Fibroblast of skin of left biceps (primary cell): ENCODE measurements at regions not wholly inside any gene's neighbourhood (a gene's known extent, or its start where the extent isn't known, plus 50 kb on each side); places are given as distances from the start of the nearest gene placed in this dataset.

Source experiments
- DNase-seq, 2 experiments: peaks; one replicate each; pipeline ENCODE4 v3.0.0-alpha.2; 2013; ENCODE audit warnings: low read depth in 2 of 2

DNA sequence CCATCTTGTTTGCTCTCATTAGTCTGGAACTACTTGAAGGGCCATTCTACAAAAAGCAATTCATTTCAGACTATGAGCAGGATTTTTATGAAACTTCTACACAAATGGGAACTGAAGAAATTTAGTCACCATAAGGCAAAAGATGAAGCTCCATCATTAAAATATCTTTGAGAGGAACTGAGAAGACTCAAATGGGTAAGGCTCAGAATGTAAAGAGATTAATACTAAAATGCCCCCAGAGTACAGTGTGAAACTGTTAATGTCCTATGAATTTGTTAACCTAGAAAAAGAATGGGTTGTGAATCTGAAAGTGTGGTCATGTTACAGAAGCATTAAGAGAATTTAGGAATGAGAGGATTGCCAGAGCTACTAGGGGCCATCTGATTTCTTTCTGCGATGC lies 77.9 kb upstream of the SLC7A11 start:
- no peak for DNase-seq

DNA sequence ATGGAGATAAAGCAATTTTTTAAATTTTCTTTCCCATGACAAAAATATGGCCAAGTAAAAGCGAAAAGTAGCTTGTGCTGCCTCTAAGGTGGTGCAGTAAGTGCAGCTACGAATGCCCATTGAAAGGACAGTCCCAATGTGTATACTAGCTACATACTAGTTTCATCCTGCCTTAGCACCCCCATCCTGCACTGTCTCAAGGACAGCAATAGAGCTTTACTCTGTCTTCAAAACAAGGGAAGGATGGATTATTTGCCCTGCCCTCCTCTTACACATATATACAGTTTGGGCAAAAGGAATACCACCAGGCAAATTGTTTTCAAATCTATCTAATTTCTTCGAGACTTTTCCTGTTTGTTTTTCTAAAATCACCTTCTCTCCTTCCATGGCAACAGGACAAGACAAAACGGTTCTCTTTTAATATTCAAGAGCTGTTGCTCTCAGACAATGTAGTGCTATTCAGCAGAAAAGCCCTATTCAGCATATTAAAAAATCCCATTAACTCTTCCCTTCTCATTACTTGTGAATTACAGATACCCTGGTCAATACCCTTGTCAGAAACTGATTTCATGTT lies 75.1 kb upstream of the SLC7A11 start:
- no peak for DNase-seq

- no peak for DNase-seq
Measured at GRCh38 chr4:138312536-138312911, 70.4 kb upstream of the SLC7A11 start.

GRCh38 chr4:138311771-138312535 lies 69.8 kb upstream of the SLC7A11 start:
- no peak for DNase-seq

DNA sequence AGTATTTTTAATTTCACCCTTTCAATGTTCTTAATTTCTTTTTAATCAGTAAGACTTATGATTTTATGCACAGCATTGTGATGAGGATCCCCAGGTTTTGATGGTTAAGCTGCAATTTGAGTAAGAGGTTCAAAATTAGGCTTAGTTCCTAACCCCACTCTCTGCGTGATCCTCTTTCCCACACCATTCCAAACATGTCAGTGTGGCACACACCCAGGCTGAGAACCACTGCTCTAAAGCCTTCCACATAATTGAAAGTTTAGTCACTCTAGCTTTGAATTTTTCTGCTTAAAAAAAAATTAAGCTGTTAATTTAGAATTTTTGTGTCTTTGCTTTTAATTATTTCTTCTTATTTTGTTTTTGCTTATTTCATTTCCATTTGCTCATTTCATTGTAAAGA lies 68.8 kb upstream of the SLC7A11 start:
- DNase-seq: peak; percentile 39 to 51

GRCh38 chr4:138310498-138310897 lies 68.3 kb upstream of the SLC7A11 start:
- peak in 1 of 2 experiments; percentile 18 for DNase-seq

- no peak for DNase-seq
Measured at GRCh38 chr4:138308356-138308755, 66.2 kb upstream of the SLC7A11 start.

DNA sequence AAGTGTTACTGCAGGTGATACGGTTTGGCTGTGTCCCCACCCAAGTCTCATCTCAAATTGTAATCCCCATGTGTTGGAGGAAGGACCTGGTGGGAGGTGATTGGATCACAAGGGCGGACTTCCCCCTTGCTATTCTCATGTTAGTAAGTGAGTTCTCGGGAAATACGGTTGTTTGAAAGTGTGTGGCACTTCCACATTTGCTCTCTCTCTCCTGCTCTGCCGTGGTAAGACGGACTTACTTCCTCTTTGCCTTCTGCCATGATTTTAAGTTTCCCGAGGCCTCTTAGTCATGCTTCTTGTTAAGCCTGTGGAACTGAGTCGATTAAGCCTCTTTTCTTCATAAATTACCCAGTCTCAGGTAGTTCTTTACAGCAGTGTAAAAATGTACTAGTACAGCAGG lies 65.2 kb upstream of the SLC7A11 start:
- no peak for DNase-seq

DNA sequence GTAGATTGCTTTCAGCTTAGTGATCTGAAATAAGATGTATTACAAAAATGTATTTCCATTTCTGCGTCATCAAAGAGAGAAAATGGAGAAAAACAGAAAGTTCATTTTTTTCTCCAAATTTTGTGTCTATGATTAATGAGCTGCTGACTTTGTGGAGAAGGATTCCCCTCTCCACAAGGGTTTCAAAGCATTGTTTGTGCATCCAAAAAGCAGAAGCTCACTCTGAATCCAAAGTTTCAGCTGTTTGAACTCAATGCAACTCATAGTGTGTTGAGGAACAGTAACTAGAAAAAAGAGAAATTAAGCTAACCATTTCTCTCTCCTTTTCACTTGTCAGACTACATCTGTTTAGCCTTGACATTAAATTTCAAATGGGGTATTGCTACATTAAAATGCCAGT lies 62.9 kb upstream of the SLC7A11 start:
- DNase-seq: no peak

DNA sequence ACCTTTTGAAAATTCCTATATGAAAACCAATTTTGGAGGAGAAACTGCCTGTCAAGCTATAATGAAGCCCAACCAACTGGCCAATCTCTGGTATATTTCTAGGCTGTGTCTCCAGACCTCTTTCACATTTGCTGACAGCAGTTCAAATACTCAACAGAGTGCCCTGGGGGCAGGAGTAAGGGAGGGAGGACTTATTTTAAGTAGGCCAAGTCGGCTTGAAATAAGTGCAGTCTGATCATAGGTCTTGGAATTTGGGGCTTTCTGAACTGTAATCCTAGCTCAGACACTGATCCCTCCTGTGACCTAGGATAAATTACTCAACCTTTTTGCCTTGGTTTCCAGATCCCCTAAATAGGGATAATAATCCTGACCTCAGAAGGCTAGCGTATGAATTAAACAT lies 59.4 kb upstream of the SLC7A11 start:
- DNase-seq: no peak

GRCh38 chr4:138300616-138301015 lies 58.5 kb upstream of the SLC7A11 start:
- no peak for DNase-seq

DNA sequence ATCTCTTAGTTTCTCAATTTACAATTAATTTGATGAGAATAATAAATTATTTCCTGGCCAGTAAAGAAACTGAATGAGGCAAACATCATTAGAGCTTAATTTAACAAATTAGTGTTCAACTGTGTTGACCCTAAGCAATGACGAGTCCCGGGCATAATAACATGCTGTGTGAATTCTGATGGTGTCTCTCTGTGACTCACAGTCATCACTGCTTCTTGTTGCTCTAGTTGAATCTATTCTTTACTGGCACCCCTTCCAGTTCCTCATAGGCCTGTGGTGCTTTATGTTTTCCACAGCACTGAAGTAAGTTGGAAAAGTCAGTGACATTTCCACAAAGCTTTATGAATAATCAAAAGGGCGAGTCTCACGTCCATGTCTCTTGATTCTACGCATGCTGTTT lies 57.7 kb upstream of the SLC7A11 start:
- DNase-seq: no peak

DNA sequence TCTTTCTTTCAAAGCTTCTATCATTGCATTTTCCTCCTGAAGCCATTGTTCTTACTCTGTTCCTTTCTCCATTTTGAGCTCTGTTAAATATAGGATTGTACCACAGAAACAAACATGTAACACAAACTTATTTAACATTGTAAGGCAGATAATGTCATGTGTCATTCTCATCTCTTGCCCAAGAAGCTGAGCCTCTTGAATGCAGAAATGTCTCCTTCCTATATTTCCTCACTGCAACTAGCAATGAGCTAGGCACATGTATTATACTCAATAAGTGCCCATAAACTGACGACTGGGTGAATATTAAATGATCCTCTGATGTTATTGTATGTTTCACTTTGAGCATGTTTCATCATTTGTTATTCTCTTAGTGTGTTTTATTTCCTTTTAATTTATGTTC lies 56.7 kb upstream of the SLC7A11 start:
- DNase-seq: no peak

GRCh38 chr4:138298431-138298830 lies 56.3 kb upstream of the SLC7A11 start:
- no peak for DNase-seq

DNA sequence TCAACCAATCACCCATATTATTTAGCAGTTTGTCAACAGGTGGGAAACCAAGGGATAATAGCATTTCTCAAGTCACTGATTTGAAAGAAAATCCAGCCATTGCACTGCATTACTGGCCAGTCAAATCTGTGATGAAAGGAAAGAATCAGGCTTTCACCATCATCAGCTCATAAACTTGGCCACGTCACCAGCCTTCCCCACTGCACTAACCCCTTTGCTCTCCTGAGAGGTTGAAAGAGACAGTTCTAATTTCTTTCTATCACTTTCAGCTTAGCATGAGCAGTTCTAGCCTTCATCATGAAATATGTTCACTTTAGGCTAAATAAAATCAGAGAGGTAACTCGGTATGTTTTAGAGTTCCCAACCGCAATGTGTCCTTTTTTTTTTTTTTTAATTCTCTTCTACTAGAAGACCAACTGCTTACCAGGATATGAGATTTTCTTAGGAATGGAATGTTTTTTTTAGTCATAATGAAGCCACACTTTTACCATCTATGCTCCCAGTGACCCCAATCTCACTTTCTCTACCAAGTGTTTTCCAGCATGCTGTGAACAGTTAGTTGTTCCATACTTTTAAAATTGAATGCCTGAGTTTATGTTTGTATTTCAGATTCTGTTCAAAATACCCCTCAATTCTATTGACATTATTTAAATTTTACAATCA lies 55.7 kb upstream of the SLC7A11 start:
- no peak for DNase-seq

GRCh38 chr4:138292321-138292720 lies 50.2 kb upstream of the SLC7A11 start:
- no peak for DNase-seq
